Stomach (tissue), 4 donors: ENCODE measurements at regions not wholly inside any gene's neighbourhood (a gene's known extent, or its start where the extent isn't known, plus 50 kb on each side); places are given as distances from the start of the nearest gene placed in this dataset.

Experiments
- POLR2A ChIP-seq, 4 donors: fragments of 450-650 bp; IDR thresholded peaks; one replicate each; pipeline ENCODE4 v1.6.1; 2016; ENCODE audit warnings: antibody characterized with exemption in 4 of 4, control low read depth in 2 of 4, mild to moderate bottlenecking in 1 of 4, moderate library complexity in 1 of 4
- POLR2AphosphoS5 ChIP-seq, 3 donors: sonication (generic); formaldehyde crosslinking; IDR thresholded peaks; one replicate each; pipeline ENCODE4 v1.6.1; 2016; ENCODE audit warnings: antibody characterized with exemption in 3 of 3

GRCh38 chr5:8851101-8851500 is 694.8 kb downstream of the SEMA5A start:
- TF ChIP-seq POLR2AphosphoS5 (IDR thresholded peaks at IDR 0.05) (no peak), POLR2A (IDR thresholded peaks at IDR 0.05) (no peak)
